Daoy (cell line): ENCODE measurements at regions not wholly inside any gene's neighbourhood (a gene's known extent, or its start where the extent isn't known, plus 50 kb on each side); places are given as distances from the start of the nearest gene placed in this dataset.
A peak's percentile ranks its signal among the peaks of the same experiment; 100 is the strongest.

Experiments
- DNase-seq: peaks from one replicate; pipeline ENCODE4 v3.0.0-alpha.2; 2015; ENCODE audit warnings: low read depth

DNA sequence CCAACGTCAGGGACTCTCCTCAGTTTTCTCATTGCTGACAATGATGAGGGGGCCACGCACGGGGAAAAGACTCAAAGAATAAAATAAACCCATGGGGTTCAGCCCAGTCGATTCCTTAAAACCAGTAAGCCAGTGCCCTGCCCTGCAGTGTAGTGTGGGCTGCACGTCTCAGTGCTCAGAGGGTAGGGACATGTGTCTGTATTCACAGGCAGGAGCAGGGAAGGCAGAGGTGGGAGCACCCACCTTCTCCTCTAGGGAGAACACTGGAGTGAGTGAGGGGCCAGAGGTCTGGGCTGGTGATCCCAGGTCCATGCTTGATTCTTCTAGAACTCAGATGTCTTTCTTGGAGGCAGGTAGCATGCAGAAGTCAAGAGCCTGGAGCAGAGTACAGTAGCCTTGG is 303.6 kb downstream of the MATN1 start:
- no peak for DNase-seq

DNA sequence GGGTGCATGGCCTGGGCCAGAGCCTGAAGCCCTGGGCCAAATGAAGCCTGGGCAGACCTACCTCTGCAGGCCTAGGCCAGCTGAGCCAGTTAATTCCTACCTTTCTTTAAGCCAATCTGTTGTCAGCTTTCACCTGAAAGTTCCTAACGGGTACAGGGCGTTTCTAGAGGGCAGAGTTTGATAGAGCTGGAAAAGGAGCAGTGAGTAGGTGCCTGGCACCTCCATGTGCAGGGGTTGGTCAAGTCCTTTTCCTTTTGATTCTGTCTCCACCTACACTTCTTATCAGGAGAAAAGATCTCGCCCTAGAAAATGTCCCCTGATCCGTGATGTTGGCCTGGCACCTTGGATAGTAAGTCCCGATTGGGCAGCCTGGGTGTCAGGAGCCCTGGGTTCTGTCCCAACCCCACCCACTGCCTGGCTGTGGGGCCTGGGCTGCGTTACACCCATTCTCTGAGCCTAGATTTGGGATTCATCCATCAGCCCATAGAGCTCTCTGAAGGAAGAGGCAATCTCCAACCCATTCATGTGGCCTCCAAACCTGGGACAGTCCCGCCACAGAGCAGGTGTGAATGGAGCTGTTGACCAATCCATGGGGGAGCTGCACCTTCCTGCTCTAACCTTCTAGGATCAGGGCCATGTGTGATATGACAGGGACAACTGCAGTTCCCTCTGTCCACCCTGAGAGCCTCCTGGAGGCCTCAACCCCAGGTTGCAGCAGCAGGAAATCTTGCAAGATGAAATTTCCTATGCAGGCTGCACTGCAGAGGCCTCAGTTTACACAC is 304.3 kb downstream of the MATN1 start:
- DNase-seq: no peak

DNA sequence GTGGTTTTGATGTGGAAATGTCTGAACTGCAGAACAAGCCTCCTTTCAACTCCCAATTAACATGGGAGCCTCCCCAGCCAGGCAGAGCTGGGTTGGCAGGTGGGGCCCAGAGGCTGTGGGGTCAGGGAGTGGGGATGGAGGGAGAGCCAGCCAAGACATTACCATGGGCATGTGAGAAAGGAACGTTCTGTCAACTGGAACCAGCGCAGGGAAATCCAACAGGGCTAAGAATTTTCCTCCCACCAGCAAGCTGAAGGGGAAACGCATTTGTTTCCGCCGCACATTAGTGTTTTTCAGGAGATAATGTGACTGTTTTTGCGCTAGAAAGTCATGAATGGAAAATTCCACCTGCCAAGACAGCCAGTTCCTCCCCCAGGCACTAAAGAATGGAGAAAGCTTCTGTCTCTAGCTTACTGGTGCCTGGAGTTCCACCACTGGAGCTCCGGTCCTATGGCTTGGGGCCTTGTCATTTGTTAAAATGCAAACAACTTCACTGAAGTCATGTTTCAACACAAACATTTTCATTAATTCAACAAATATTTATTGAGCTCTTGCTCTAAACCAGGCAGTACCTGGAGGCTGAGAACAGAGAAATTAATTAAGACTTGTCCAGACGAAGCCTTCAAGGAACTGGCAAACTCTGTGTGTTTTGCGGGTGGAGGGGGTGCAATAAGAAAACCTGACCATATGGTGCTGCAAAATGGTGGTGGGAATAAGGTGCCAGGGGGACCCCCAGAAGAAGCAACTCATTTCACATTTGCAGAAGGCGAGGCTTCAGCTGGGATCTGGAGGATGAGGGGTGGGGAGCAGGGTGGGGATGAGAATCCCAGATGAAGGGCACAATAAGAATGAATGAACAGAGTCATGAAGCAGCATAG is 305.1 kb downstream of the MATN1 start:
- DNase-seq: no peak

DNA sequence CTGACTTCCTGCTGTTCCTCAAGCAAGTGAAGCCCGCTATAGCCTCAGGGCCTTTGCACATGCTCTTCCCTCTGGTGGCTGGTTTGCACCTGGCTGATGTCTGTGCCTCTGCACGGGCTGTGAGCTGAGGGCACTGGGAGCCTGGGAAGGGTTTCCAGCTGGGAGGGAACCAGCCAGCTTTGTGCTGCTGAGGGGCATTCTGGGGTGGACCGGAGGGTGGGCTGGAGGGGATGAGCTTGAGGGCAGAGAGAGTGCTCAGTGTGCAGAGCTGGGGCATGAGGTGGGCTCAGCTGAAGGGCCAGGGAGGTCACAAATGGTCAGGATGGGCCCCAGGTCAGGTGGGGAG is 305.7 kb downstream of the MATN1 start:
- no peak for DNase-seq

DNA sequence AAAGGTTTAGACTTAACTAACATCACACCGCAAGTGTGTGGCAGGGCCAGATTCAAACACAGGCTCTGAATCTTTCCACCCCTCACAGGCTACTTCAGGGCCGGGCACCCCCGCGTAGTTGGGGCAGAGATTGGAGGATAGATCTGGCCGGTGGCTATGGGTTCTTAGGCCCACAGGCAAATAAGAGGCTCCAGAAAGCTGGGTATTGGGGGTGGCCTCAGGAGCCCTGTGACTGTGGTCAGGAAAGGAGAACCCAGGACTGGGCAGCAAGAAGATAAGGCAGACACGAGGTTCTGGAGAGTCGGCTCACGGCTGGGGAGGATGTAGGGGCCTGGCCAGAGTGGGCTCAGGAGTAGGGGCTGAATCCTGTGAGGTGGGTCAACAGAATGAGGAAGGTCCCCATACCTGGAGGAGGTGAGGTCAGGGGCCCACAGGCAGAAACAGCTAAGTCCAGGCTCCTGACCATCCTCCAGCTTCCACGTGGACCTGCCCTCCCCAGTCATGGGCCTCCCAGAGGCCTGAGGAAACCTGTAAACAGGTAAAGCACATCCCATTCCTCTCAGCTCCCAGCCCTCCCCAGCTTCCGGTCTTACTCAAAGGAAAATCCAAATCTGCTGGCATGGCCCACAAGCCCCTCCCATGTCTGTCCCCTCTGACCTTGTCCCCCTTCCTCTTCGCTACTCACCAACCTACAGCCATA is 306.2 kb downstream of the MATN1 start:
- DNase-seq: no peak

DNA sequence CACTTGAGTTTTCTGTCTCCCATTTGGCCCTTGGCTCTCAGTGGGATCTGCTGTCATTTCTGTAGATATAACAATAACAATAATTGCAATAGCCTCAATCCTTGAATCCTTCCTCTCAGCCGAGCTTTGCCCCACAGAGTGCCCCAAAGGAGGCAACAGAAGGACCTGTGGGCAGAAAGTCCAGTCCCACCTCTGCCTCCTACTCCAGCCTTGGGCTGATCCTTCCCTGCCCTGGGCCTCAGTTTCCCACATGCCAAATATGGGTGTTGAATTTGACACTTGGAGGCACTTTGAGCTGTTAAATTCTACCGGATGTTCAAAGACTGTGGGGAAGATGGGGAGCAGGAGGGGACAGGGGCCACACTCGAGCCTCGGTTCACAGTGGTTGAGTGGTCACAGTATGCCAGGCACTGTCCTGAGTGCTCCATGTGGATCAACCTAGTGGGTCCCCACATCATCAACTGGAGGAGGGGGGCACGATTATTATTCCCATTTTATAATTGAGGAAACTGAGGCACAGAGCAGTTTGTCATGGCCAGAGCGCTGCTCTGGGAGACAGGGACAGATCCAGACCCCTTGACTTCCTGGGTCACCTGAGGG is 307.1 kb downstream of the MATN1 start:
- DNase-seq: no peak

DNA sequence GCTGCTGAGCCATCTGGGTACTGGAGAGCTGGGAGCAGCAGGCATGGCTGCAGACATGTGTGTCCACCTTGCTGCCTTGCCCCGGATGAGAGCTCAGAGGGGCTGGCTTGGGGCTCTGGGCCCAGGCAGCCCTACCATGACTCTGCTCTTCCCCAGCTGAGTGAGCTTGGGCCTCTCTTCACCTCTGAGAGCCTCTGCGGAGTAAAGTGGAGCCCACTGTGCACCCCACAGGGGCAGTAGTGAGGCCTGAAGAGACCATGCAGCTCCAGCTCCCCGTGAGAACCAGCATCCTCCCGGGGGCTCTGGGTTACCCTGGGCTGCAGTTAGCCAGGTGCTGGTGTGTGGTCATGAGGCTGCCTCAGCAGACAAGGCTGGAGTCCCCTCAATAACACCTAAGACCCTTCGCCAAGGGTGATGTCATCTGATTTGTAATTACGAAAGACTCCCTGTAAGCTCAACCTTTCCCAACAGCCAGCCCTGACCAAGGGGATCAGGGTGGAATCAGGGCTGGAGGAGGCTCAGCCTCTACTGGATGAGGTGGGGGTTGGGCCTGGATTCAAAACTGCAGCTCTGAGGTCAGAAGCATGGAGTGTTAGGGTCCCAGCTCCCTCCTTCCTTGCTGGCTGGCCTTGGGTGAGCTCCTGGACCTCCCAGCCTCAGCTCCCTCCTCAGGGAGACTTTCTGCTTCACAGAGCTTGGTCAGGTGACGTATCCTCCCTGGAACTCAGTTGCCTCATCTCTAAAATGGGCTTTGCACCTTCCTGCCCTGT is 308.0 kb downstream of the MATN1 start:
- no peak for DNase-seq

DNA sequence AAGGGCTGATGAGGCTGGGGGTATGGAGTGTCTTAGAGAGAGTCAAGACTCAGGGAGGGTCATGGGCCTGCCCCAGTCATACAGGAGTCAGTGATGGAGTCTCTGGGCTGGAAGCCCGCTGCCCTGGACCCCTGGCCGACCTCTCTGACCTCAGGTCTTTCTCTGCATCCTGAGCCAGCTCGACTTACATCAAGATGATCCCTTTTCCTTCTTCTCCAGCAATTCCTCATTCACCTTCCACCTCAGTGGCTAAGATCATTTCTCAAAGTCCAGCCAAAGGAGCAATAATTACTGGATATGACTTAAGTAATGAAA is 308.6 kb downstream of the MATN1 start:
- no peak for DNase-seq

DNA sequence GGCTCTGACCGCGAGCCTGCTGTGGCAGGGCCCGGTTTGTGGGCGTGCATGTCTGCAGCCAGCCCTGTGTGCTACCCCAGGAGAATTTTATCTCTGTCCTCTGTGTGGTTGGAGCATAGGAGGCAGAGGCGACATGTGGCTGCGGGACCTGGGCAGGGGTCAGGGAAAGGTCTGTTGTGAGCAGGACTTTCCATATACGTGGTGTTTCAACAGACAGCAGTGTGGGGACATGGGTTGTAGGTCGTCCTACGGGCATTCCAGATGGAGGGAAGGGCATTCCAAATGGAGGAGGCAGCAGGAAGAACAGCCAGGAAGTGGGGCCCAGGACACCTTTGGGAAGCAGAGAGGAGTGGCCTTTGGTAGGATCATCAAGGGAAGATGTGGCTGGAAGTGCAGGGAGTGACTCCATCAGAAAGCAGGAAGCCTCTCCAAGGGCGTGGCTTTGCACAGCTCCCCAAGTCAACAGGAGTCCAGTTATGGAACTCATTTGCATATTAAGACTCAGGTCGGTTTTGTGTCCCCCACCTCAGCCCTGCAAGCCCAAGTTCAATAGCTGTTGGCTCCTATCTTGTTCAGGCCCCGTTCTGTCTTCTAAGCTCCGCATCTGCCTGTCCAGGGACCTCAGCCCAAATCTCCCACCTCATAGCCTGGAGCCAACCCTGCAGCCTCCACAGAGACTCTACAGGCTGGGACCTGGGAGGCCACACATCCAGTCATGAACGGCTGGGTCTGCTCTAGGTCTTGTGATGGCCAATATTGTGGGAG is 309.1 kb downstream of the MATN1 start:
- DNase-seq: no peak

DNA sequence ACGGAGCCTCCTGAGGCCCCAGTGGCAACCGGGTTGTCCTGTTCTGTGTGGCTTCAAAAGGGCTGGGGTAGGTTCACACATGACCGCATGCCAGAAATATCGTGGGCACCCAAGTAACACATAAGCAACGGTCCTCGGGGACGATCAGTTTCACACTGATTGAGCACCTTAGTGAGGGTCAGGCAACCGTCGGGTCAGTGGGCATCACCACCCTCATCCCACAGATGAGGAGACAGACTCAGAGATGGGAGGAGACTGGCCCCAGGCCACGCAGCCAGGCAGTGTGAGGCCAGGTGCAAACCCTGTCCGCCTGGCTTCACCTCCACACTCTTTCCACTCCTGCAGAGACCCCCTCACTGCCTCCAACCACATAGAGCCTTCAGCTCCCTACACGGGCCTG is 309.8 kb downstream of the MATN1 start:
- DNase-seq: no peak

DNA sequence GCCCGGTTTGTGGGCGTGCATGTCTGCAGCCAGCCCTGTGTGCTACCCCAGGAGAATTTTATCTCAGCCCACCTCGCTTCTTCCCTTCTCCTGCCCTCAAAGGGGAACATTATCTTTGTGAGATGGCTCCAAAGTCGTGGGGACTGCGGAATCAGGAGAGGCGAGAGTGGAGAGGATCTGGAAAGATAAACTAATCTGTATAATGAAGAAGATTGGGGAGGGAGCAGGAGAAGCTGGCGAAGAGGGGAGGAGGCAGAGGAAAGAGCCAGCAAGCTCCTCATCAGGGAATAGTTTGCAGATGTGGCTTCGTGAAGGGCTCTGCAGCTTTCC is 310.3 kb downstream of the MATN1 start:
- no peak for DNase-seq

DNA sequence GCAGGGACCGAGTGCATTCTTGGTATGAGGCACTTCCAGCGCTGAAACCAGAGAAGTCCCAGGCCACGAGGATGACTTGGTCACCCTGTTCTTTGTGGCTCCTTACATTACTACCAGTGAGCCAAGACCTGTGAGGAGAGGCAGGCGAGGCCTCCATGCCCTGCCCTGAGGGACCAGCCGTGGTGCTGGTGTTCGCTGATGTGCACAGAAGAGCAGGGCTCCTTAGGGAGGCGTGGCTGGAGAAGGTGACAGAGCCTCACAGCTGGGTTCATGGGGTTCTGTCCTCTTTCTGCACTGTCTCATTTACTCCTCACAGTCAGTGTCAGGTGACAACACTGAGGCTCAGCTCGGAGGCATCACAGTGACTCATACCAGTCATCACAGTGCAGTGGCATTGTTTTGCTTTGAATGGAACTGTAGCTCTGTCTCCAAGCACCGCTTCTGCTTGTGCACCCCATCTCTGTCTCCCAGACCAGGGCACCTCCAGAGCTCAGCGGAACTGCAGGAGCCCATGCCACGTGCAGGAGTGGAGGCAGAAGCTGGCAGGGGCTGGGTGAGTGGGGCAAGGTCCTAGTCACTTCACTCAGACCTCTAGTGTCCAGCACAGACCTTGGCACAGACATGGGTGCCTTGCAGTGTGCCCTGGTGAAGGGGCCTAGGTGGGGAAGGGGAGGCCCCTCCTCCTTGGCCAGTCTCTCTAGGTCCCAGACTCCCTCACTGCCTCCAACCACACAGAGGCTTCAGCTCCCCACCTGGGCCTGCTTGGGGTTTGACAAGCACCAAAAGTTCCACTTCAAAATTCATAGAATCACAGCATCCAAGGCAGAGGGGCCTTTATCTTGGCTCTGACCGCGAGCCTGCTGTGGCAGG is 310.9 kb downstream of the MATN1 start:
- DNase-seq: peak; percentile 48

DNA sequence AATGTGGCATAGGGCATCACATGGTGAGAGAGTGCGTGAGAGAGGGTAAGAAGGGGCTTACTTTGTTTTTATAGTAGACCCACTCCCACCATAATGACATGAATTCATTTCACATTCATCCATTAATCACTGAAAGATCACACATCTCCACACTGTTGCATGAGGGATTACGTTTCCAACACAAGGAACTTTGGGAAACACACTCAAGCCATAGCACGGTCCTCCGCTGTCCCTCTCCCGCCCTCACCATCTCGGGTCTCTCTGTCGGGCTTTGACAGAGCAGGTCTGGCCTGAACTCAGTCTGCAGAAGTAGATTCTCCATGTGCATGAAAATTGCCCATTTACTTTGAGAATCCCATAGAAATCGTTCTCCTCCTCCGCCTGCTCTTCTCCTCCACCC is 312.2 kb downstream of the MATN1 start:
- DNase-seq: no peak

DNA sequence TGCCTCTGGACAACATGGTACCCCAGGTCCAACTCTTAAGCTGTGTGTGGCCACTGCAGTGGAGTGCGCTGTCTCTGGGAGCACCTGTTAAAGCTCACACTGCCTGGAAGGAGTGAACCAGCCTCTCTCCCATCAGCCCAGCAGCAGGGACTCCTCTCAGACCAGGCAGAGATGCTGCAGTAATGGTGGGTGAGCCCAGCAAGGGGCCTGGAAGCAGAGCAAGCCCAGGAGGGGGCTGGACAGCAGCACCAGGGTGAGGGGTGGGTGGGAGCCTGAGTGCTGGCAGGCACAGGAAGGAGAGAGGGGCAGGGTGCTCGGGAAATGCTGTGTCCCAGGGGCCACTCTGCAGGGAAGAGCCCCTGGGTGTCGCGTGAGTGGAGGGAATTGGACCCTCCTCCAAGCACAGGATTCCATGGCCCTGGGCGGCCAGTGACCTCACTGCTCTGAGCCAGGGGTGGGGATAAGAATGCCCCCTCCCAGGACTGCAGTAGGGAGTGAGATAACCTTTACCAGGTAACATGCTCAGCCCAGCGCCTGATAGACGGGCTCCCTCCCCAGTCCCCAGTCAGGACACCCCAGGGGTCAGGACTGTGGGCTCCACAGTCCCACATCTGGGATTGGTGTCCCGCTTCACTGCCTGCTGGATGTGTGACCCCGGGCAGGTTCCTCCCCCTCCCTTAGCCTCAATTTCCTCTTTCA is 313.1 kb downstream of the MATN1 start:
- no peak for DNase-seq

DNA sequence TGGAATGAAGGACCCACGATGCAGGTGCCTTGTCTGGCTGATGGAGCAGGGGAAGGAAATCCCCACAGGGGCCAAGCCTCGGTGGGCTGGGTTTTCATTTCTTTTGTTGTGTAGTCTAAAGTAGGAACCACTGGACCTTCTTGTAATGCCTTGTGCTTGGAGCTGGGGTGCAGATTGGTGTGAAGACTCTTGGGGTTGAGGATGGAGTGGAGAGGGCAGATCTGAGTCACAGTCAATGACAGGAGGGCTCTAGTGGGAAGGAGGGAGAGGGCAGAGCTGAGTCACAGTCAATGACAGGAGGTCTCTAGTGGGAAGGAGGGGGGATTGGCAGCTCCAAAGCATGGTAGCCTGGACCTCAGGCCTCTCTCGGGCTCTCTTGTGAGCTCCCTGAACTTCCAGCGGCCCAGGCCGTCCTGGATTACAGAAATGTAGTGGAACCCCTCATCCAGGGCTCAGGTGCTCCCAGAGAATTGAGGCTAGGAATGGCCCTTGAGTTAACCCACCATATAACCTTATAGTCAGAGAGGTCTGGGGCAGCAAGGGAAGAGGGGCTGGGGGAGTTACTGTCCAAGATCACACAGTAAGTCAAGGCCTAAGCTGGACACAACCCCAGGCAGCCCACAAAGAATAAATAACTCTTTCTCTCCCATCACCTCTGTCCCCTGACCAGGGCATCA is 313.8 kb downstream of the MATN1 start:
- peak; percentile 34 for DNase-seq

DNA sequence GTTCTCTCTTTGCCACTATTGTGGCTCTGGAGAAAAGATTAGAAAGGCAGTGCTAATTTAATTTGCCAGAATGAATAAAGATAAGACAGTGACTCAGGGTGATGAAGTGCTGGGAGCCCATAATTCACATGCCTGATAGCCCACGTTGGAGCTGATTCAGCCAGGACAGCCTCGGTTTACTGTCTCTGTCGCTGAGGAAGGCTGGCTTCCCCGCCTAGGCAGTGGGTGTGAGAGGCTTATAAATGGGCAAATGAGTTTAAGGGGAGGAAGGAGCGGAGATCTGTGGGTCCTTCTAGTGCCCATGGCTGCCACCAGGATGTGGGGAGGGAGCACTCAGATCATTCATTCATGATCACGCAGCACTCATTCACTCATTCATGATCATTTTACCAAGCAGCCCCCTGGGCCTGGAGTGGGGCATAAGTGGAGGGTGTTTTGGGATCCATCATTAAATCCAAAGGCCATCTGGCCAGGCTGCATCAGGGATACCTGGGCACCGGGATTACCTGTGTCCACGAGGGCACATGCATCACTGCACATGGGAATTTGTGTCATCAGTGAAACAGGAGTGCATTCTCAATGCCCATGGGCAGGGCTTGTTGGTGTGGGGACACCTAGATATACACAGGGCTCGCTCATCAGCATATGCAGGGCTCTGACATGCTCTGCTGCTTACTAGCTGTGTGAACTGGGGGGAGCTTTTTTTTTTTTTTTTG is 315.4 kb downstream of the MATN1 start:
- peak; percentile 89 for DNase-seq

DNA sequence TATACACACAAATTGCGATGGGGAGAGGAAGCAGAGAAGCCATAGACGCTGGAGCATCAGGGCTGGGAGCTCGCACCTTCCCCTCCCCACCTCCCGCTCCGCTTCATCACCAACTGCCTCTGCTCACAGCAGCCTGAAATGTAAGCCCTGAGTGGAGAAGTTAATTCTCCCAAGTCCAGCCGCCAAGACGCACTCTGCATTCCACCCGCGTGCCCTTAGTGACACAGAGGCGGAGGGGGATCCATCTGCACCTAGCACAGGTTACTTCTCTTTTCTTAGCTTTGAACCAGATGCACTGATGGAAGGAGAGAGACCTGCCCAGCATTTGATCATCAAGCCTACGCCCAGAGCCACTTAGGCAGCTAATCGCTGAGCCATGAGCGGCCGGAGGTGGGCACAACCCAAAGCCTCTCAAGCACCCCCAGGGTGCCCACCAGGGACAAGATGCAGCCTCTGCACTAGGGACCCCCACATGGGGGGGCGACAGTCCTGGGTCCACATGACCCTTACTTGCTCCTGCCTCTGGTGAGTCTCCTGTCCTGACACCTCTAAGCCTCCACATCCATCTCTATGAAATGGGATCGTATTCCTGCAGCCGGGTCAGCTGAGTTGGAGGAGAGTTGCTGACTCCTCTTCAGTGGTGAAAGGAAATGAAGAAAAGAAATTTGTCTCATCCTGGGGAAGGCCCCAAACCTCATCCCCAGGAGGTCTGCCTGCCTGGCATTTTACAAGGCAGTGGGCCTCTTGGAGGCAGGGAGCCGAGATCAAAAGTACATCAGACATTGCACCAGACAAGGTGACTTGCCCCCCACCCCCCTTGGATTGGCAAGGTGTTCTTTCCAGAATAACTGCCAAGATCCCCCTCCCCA is 316.2 kb downstream of the MATN1 start:
- peak; percentile 80 for DNase-seq
